Subcutaneous abdominal adipose tissue (tissue), 5 donors: ENCODE measurements at regions not wholly inside any gene's neighbourhood (a gene's known extent, or its start where the extent isn't known, plus 50 kb on each side); places are given as distances from the start of the nearest gene placed in this dataset.

Source experiments
- H3K27ac ChIP-seq: one replicate; pipeline ENCODE4 v1.7.0; 2013; ENCODE audit warnings: low read depth, mild to moderate bottlenecking, inconsistent platforms, low read length, moderate library complexity
- H3K27me3 ChIP-seq, 5 donors: one replicate each; pipeline ENCODE4 v1.7.0; 2013; ENCODE audit warnings: low read length in 5 of 5, inconsistent platforms in 1 of 5; ENCODE audit not compliant: control insufficient read depth in 5 of 5, insufficient read depth in 4 of 5
- H3K36me3 ChIP-seq, 5 donors: one replicate each; pipeline ENCODE4 v1.7.0; 2013; ENCODE audit warnings: low read length in 5 of 5; ENCODE audit not compliant: control insufficient read depth in 5 of 5, insufficient read depth in 5 of 5
- H3K4me1 ChIP-seq, 5 donors: one replicate each; pipeline ENCODE4 v1.7.0; 2013; ENCODE audit warnings: low read length in 5 of 5, mild to moderate bottlenecking in 3 of 5, moderate library complexity in 1 of 5; ENCODE audit not compliant: control insufficient read depth in 5 of 5, insufficient read depth in 5 of 5
- H3K4me3 ChIP-seq, 5 donors: one replicate each; pipeline ENCODE4 v1.7.0; 2013; ENCODE audit warnings: low read length in 5 of 5, low read depth in 1 of 5
- H3K9ac ChIP-seq, 5 donors: one replicate each; pipeline ENCODE4 v1.7.0; 2013; ENCODE audit warnings: low read length in 5 of 5, mild to moderate bottlenecking in 4 of 5, moderate library complexity in 3 of 5
- H3K9me3 ChIP-seq, 5 donors: one replicate each; pipeline ENCODE4 v1.7.0; 2013; ENCODE audit warnings: low read length in 5 of 5; ENCODE audit not compliant: control insufficient read depth in 5 of 5
- donor health status: healthy.
- donor health status: healthy.
- donor health status: healthy.
- donor health status: healthy.
- donor health status: healthy.

- H3K27ac ChIP-seq: no peak overlapping the region
- H3K36me3 ChIP-seq: no peaks in the 10 kb centered on the region
- H3K9ac ChIP-seq: no peak overlapping the region
- H3K4me1 ChIP-seq: no peaks in the 10 kb centered on the region
- H3K9me3 ChIP-seq: no peaks in the 10 kb centered on the region
- no peaks in the 10 kb centered on the region for H3K27me3 ChIP-seq
- no peak overlapping the region for H3K4me3 ChIP-seq
Measured at GRCh38 chr9:28407351-28407750, 834.1 kb upstream of the C9orf72 start.

GRCh38 chr9:28409919-28410318, 836.6 kb upstream of the C9orf72 start:
- no peaks in the 10 kb centered on the region for H3K9me3 ChIP-seq
- no peak overlapping the region for H3K9ac ChIP-seq
- no peak overlapping the region for H3K4me3 ChIP-seq
- no peaks in the 10 kb centered on the region for H3K36me3 ChIP-seq
- H3K27ac ChIP-seq: no peak overlapping the region
- H3K27me3 ChIP-seq: no peaks in the 10 kb centered on the region
- H3K4me1 ChIP-seq: no peaks in the 10 kb centered on the region

- Histone ChIP-seq H3K27me3 (no peaks in the 10 kb centered on the region), H3K36me3 (no peaks in the 10 kb centered on the region), H3K4me3 (no peak overlapping the region), H3K27ac (no peak overlapping the region), H3K9me3 (no peaks in the 10 kb centered on the region), H3K4me1 (no peaks in the 10 kb centered on the region), H3K9ac (no peak overlapping the region)
Measured at GRCh38 chr9:28410411-28410810, 837.1 kb upstream of the C9orf72 start.

- Histone ChIP-seq H3K36me3 (no peaks in the 10 kb centered on the region), H3K9ac (no peak overlapping the region), H3K27me3 (no peaks in the 10 kb centered on the region), H3K9me3 (no peaks in the 10 kb centered on the region), H3K4me1 (no peaks in the 10 kb centered on the region), H3K27ac (no peak overlapping the region), H3K4me3 (no peak overlapping the region)
Measured at GRCh38 chr9:28413471-28413870, 840.2 kb upstream of the C9orf72 start.

- H3K27ac ChIP-seq: no peak overlapping the region
- H3K9me3 ChIP-seq: no peaks in the 10 kb centered on the region
Measured at GRCh38 chr9:28423255-28423654, 850.0 kb upstream of the C9orf72 start.

GRCh38 chr9:28435456-28435855, 862.2 kb upstream of the C9orf72 start:
- no peaks in the 10 kb centered on the region for H3K27me3 ChIP-seq
- H3K9ac ChIP-seq: no peak overlapping the region
- no peak overlapping the region for H3K27ac ChIP-seq
- peaks cover 0 to 2% (median 0%) of the 10 kb centered on the region in 5 donors for H3K9me3 ChIP-seq
- no peaks in the 10 kb centered on the region for H3K36me3 ChIP-seq
- H3K4me1 ChIP-seq: no peaks in the 10 kb centered on the region
- H3K4me3 ChIP-seq: no peak overlapping the region

More at GRCh38 chr9:28423255-28423654, 850.0 kb upstream of the C9orf72 start:
- no peaks in the 10 kb centered on the region for H3K27me3 ChIP-seq
- no peak overlapping the region for H3K9ac ChIP-seq
- no peak overlapping the region for H3K4me3 ChIP-seq
- no peaks in the 10 kb centered on the region for H3K4me1 ChIP-seq
- no peaks in the 10 kb centered on the region for H3K36me3 ChIP-seq

- H3K27ac ChIP-seq: no peak overlapping the region
- peaks cover 2 to 17% (median 16%) of the 10 kb centered on the region in 5 donors for H3K9me3 ChIP-seq
- no peaks in the 10 kb centered on the region for H3K27me3 ChIP-seq
- no peaks in the 10 kb centered on the region for H3K4me1 ChIP-seq
- no peak overlapping the region for H3K9ac ChIP-seq
- no peak overlapping the region for H3K4me3 ChIP-seq
- H3K36me3 ChIP-seq: no peaks in the 10 kb centered on the region
Measured at GRCh38 chr9:28439688-28440087, 866.4 kb upstream of the C9orf72 start.

GRCh38 chr9:28443461-28443860, 870.2 kb upstream of the C9orf72 start:
- Histone ChIP-seq H3K4me1 (no peaks in the 10 kb centered on the region), H3K36me3 (no peaks in the 10 kb centered on the region), H3K4me3 (no peak overlapping the region), H3K9me3 (peaks cover 2 to 19% (median 16%) of the 10 kb centered on the region in 5 donors), H3K9ac (no peak overlapping the region), H3K27me3 (no peaks in the 10 kb centered on the region), H3K27ac (no peak overlapping the region)

- Histone ChIP-seq H3K4me1 (no peaks in the 10 kb centered on the region), H3K9ac (no peak overlapping the region), H3K27ac (no peak overlapping the region), H3K36me3 (no peaks in the 10 kb centered on the region), H3K9me3 (peaks cover 2 to 19% (median 16%) of the 10 kb centered on the region in 5 donors), H3K27me3 (no peaks in the 10 kb centered on the region), H3K4me3 (no peak overlapping the region)
Measured at GRCh38 chr9:28444637-28445036, 871.4 kb upstream of the C9orf72 start.

- H3K4me3 ChIP-seq: no peak overlapping the region
- H3K9me3 ChIP-seq: peaks cover 2 to 19% (median 16%) of the 10 kb centered on the region in 5 donors
- H3K4me1 ChIP-seq: no peaks in the 10 kb centered on the region
- H3K27me3 ChIP-seq: no peaks in the 10 kb centered on the region
- H3K9ac ChIP-seq: no peak overlapping the region
- no peak overlapping the region for H3K27ac ChIP-seq
- H3K36me3 ChIP-seq: no peaks in the 10 kb centered on the region
Measured at GRCh38 chr9:28445211-28445610, 871.9 kb upstream of the C9orf72 start.

GRCh38 chr9:28453918-28454317, 880.6 kb upstream of the C9orf72 start:
- no peaks in the 10 kb centered on the region for H3K27me3 ChIP-seq
- no peak overlapping the region for H3K9ac ChIP-seq
- peaks cover 0 to 13% (median 0%) of the 10 kb centered on the region in 5 donors for H3K4me1 ChIP-seq
- H3K36me3 ChIP-seq: no peaks in the 10 kb centered on the region
- no peak overlapping the region for H3K27ac ChIP-seq
- no peak overlapping the region for H3K4me3 ChIP-seq
- no peaks in the 10 kb centered on the region for H3K9me3 ChIP-seq
